ENCODE measurements at regions not wholly inside any gene's neighbourhood (a gene's known extent, or its start where the extent isn't known, plus 50 kb on each side); places are given as distances from the start of the nearest gene placed in this dataset.

GRCh38 chr1:170874671-170875070, 60.7 kb upstream of the MROH9 start:
- intact Hi-C loops (cut with DNase I): no loop called here
- H3K9me3 ChIP-seq (ENCODE audit: control insufficient read depth in 2 of 3, insufficient read depth in 1 of 3, low read length in 3 of 3): no peaks in the 10 kb centered on the region

GRCh38 chr1:170881268-170882265, 53.8 kb upstream of the MROH9 start:
- intact Hi-C loops (cut with DNase I): no loop called here
- DNase-seq: peak in 2 of 5 donors; percentile 13 to 51
- TF ChIP-seq CTCF (IDR thresholded peaks at IDR 0.05; ENCODE audit: borderline replicate concordance, extremely low read depth, insufficient read depth): peak; percentile 36
- H3K4me3 ChIP-seq (ENCODE audit: low read length in 3 of 3): peak overlapping the region in 1 of 3 donors; percentile 11
- FAIRE-seq: peak; percentile 15
- H3K36me3 ChIP-seq (ENCODE audit: control insufficient read depth in 2 of 3, insufficient read depth in 3 of 3, low read length in 3 of 3): no peaks in the 10 kb centered on the region
- H3K27ac ChIP-seq (ENCODE audit: low read depth in 2 of 2, low read length in 2 of 2): no peak overlapping the region
- no peaks in the 10 kb centered on the region for H3K9me3 ChIP-seq (ENCODE audit: control insufficient read depth in 2 of 3, insufficient read depth in 1 of 3, low read length in 3 of 3)
- H3K9ac ChIP-seq (ENCODE audit: low read length in 3 of 3): no peak overlapping the region
- H3K27me3 ChIP-seq (ENCODE audit: control insufficient read depth, insufficient read depth, low read length): no peaks in the 10 kb centered on the region
- no peaks in the 10 kb centered on the region for H3K4me1 ChIP-seq (ENCODE audit: control insufficient read depth in 2 of 3, insufficient read depth in 2 of 3, low read depth in 1 of 3, low read length in 3 of 3)

More at GRCh38 chr1:170874671-170875070, 60.7 kb upstream of the MROH9 start:
- Histone ChIP-seq H3K4me3 (ENCODE audit: low read length in 3 of 3) (no peak overlapping the region), H3K4me1 (ENCODE audit: control insufficient read depth in 2 of 3, insufficient read depth in 2 of 3, low read depth in 1 of 3, low read length in 3 of 3) (no peaks in the 10 kb centered on the region), H3K36me3 (ENCODE audit: control insufficient read depth in 2 of 3, insufficient read depth in 3 of 3, low read length in 3 of 3) (no peaks in the 10 kb centered on the region), H3K9ac (ENCODE audit: low read length in 3 of 3) (no peak overlapping the region), H3K27me3 (ENCODE audit: control insufficient read depth, insufficient read depth, low read length) (no peaks in the 10 kb centered on the region), H3K27ac (ENCODE audit: low read depth in 2 of 2, low read length in 2 of 2) (no peak overlapping the region)
- FAIRE-seq: no peak
- DNase-seq: no peak
- no peak for TF ChIP-seq CTCF (IDR thresholded peaks at IDR 0.05; ENCODE audit: borderline replicate concordance, extremely low read depth, insufficient read depth)

Data from kidney (tissue), 13 donors.